ENCODE measurements at regions not wholly inside any gene's neighbourhood (a gene's known extent, or its start where the extent isn't known, plus 50 kb on each side); places are given as distances from the start of the nearest gene placed in this dataset.
"Not testable (repeated sequence)": the region's sequence is repeated elsewhere in the genome, so short reads cannot be mapped to it uniquely, and the experiment has no call there.

DNA sequence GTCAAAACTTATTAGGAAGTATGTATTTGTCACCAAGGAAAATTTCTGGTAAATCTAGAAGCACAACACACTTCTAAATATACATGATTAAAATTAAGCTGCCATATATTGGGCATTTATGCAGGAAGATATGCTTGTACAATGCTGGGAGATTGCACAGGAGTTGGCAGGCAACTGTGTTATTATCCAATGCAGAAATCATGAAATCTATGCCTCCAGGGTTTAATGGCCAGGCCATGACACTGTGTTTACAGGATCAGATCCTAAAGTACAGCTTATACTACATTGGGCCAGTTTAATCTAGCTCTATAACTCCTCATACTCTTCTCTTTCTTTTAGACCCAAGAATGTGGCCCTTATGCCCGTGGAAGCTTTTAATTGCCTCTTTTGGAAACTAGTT is 391.4 kb upstream of the DPH6 start:
- no peak for DNase-seq

DNA sequence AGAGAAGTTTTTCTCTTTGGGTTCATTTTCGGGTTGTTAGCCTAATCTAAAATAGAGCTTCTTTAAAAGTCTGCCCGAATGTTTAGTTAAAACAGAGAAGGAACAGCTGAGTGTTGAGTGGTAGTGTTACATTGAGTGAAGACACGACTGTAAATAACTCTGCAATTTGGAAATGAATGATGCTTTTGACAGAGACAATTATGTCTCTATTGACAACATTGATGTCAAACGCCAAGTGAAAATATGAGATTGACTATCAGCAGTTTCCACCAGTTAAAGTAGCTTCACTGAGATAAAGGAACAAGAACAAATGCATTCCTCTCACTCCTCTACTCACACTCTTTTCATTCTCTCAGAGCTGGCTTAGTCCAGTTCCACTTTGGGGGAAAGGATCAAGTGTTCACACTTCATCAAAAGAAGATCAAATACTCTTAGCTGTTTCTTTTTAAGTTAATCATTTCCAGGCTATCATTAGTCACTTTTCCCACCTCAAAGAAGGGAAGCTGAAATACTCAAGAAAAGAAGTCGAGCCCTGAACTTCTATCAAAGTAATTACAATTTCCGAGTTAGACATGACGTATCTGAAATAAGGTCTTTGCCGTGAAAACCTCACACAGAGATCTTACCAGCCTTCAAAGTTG is 399.1 kb upstream of the DPH6 start:
- no peak for DNase-seq

DNA sequence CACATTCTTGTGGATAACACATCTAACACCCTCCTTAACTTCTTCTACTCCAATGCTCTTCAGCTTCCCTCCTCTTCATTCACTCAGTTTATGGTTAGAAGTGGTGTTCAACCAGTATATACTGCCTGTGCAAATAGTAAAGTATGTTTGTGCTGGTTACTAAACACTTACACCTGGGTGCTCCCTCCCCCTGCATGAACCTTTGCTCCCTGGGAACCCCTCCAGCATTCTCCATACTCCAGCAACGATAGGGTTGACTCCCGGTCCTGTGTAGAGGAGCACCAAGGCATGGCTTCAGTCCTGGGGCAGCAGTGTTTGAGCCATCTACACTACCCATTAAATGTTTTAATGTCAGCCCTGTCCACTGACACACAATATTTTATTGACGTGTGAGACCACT is 407.5 kb upstream of the DPH6 start:
- DNase-seq: no peak

DNA sequence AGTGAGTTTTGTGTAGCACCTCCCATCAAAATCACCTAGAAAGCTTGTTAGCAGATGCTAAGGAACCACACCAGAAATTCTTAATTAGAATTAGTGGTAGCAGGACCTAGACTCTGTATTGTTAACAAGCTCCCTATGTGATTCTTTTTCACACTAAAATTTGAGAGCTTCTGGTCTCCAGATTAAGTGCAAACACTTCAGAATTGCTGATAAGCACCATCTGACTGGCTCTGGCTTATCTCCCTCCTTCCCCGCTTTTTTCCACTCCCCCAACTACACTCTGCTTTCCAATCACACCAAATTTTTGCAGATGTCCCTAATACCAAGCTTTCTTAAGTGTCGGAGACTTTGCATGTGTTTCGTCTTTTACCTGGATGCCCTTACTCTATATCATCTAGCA is 410.1 kb upstream of the DPH6 start:
- no peak for DNase-seq

DNA sequence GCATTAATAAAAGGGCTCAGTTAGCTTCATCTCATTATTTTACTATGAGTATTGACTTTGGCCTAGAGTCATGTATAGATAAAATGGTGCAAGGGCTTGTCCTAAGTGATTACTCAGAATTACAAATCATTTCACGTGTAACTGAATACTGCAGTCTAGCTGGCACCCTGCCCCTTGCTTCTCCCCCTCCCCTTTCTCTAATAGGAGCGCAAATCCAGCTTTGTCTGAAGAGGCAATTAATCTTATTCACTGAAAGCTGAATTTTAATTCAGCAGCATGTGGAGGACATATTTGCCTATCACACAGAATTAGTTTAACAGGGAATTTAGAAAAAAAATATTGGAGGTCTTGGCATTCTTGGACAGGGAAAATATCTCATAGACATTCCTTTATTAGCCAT is 412.1 kb upstream of the DPH6 start:
- peak; percentile 79 for DNase-seq

DNA sequence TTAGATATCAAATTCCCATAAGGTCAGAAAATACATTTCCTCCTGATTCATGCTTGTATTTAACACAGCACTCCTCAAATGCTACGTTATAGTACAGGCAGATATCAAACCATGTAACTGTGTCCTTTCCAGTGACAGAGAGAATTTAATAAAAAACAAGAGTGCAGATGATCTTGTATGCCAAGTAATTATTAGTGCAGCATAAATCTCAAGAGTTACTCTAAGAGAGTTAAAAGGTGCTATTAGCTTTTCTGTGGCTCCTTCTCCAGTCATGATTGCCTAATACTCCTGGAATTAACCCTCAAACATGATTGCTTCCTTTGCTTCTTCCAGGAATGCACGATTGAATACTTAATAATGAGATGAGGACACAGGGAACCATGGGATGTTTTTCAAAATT is 413.0 kb upstream of the DPH6 start:
- no peak for DNase-seq

DNA sequence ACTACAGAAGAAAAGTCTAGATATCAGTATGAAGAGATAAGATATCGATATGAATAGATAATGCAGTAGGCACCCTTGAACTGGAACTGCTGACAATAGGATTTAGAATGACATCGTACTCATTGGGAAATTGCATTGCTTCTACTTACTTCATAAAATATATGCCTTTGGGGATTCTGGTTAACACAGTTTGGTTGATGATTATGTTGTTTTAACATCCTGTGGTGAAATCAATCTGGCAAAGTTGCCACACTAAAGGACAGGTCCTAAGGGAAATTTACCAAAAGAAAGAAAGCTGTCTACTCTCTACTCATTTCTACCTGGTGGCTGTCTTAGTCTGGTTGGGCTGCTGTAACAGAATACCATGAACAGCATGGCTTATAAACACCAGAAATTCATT is 417.4 kb upstream of the DPH6 start:
- no peak for DNase-seq

DNA sequence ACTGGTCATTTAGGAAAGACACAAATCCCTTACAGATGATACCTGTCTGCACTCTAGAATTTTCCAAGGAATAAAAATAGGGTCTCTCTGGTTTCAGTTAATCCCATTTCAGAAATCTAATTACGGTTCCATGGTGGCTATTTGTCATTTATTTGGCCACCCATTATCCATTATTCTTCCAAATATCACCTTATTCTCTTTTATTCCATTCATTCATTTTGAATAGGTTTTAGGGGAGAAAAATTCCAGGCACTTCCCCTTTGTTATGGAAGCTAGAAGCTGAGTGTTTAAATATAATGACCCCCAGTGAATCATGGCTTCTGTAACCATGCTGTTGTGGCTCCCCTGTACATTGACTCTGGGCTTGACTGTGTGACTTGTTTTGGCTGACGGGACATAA is 420.8 kb upstream of the DPH6 start:
- DNase-seq: no peak

DNA sequence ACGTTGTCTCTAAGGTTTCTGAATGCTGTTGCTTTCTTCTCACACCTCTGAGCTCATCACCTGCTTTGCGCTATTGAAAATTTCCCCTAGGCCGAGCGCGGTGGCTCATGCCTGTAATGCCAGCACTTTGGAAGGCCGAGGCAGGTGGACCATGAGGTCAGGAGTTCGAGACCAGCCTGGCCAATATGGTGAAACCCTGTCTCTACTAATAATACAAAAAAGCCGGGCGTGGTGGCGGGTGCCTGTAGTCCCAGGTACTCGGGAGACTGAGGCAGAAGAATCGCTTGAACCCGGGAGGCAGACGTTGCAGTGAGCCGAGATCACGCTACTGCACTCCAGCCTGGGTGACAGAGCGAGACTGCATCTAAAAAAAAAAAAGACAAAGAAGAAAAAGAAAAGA is 422.0 kb upstream of the DPH6 start:
- not testable (repeated sequence) for DNase-seq

DNA sequence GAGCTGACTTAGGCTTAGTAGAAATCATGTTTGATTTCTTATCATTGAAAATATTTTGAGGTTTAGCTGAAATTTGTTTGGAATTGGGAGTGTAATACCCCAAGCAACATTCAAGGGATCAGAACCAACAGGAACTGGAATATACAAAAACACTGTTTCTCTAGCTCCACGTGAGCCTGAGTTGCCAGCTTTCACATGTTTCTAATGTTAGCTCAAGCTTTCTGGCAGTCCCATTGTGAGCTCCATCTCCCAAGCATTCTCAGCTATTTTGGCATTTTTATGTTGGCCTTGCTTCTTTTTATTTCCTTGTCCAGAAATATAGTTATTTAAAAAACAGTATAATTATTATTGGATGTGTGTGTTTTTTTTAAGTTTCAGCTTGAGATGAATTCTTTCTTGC is 427.1 kb upstream of the DPH6 start:
- no peak for DNase-seq

DNA sequence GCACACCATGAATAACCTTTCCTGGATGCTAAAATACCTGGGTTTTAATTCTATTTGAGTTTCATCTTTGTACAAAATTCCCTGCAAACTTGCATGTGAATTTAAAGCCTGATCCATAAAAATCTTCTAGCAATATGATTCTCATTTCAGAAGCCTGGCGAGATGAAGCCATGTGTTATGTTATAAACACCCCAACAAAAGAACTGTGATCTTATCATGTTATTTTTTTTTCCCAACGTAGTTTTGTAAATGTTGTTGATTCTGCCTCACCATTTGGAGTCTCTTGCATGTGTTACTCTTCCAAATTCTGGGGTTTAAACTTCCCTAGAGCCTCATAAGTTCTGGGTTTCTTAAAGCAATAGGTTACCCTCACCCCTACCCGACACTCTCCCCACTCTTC is 428.1 kb upstream of the DPH6 start:
- no peak for DNase-seq

DNA sequence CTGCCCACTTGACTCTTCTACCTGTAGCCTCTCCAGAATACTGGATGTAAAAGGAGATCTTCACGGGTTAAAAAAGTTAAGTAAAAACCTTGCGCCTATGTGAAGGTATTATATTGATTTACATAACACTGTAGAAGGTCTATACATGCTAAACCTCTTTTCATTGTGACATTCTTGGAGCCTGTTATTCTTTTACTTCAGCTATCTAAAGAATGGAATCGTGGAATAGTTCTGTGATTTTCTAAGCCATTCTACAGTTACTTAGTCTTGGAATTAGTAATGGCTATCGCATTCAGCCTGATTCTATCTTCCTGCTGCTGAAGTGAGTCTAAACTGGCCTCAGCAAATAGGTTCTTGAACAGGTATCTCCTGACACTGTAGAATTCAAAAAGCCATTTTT is 430.0 kb upstream of the DPH6 start:
- DNase-seq: no peak

DNA sequence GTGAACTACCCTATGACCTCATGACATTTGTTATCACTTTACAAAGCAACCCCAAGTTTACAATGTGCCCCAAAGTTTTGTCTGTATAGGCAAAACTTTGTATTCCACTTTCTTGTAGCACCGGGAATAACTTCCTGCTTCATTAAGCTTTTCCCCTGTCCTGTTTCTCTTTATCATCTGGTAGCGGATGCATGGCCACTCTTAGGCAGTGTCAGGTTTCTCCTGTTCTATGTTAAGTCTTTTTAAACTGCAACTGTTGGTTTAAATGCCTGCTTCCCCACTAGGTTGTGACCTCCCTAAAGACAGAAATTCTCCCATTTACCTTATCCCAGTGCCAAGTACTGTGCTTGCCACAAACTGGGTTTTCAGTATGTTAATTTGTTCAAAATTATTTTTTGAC is 433.6 kb upstream of the DPH6 start:
- DNase-seq: no peak

DNA sequence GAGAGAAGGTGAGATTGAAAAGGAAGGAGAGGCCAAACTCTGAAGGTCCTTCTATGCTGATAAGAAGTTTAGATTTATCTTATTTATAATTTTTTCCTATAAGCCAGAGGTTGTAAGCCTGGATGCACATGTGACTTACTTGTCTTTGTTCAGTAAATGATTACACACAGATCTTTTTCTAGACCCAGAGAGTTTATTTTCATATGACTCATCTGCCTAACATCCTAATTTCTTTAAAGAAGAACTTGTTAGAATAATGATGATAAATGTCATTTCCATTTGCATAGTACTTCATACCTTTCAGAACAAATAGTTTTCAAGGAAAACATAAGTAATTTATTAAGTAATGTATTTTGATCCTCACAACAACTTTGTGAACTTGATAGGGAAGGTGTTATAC is 434.8 kb upstream of the DPH6 start:
- no peak for DNase-seq

DNA sequence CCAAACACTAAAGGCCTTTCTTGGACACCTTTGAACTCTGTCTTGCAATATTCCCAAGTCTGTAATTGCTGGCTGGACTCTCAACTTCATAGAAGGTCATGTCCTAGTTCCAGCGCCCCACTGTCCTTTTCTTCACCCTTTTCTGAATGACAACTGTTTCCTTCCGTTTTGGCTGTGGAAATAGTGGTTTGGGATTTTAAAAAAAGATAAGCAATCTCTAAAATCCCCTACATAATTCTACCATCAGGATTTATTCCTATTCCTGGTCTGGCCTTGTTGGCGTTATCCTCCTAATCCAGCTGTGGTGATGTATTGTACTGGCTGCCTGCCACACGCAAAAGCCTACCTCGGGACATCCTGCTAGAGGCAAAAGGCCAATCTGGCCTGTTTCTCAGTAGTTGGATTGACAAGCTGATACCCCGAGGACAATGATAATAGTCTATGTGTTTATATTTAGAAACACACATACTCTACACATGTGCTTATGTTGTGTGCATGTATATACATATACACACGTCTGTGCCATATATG is 440.3 kb upstream of the DPH6 start:
- no peak for DNase-seq

DNA sequence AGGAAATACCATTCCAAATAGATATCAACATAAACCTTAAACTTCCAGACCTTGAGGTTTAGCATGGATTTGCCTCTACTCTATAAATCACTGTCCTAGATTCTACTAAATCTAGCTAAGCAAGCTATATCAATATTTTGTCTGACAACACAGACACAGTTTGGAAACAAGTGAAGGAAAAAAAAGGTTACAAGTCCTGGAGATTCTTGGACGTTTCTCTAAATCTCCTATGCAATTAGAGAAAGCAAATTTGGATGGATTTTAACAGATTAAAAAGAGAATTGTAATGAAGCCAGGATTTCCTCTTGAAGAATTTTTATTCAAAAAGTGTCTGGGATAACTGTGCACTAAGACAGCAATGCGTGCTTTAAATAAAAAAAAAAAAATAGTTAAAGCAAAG is 441.1 kb upstream of the DPH6 start:
- DNase-seq: no peak

DNA sequence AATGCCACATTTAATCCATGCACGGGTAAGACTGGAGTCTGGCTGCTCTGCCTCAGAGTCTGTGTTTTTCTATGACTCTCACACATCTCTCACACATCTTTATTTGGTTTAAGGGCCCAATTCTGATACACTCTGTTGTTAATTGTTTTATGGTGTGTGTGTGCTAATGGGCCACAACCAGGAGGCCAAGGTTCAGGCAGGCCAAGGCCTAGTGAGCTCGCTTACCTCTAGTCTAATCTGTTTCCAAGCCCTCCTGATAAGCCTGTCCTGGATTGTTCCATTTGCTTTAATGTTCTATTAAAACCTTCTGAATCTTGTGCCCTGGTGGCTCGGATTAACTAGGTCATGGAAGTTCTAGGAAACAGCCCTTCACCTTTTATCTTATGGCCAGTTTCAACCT is 445.4 kb upstream of the DPH6 start:
- DNase-seq: no peak

DNA sequence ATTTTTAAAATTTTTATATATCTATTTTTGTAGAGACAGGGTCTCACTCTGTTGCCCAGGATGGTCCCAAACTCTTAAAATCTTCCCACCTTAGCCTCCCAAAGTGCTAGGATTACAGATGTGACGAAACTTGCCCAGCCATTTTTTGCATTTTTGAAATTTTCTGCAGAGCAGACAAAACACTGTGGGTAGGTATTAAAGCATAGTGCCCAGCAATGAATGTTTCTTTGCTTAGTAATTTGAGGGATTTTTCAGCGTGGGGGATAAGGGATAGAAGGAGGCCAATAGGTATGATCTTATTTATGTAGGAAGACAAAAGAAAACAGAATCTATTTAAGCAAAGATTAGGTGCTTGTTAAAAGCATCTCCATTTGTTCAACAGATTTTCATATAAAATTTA is 446.8 kb upstream of the DPH6 start:
- DNase-seq: no peak

DNA sequence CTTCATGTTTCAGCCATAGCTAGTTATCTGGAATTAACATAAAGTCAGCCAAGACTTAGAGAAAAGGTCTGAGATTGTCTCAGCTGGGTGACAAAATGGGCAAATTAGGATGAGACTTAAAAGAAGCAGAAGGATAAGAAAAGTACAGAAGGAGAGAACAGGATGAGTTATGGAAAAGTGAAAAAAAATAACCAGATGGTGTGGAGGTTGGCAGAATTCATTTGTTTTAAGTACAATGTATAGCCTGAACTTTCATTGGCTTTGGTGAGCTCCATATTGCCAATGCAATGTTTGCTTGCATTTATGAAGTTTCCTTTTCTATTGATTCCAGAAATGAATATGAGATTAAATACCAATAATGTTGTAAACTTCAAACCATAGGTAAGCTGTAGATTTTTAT is 447.2 kb upstream of the DPH6 start:
- DNase-seq: no peak

DNA sequence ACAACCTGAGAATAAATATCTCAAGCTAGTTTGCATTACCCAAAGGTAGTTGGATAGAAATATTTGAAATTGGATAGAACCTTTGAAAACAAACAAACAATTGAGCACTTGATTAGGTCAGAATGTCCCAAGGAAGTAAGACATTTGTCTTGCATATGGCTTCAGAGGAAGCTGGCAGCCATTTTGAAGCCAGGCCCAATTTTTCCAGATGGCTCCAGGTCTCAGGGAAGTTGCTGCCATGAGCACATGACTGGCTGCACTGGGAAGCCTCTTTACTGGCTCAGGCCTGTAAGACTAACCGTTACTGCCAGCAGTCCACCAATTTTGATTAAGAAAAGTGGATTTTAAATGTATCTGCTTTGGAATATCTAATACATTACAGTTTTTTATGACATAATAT is 448.9 kb upstream of the DPH6 start:
- DNase-seq: no peak

DNA sequence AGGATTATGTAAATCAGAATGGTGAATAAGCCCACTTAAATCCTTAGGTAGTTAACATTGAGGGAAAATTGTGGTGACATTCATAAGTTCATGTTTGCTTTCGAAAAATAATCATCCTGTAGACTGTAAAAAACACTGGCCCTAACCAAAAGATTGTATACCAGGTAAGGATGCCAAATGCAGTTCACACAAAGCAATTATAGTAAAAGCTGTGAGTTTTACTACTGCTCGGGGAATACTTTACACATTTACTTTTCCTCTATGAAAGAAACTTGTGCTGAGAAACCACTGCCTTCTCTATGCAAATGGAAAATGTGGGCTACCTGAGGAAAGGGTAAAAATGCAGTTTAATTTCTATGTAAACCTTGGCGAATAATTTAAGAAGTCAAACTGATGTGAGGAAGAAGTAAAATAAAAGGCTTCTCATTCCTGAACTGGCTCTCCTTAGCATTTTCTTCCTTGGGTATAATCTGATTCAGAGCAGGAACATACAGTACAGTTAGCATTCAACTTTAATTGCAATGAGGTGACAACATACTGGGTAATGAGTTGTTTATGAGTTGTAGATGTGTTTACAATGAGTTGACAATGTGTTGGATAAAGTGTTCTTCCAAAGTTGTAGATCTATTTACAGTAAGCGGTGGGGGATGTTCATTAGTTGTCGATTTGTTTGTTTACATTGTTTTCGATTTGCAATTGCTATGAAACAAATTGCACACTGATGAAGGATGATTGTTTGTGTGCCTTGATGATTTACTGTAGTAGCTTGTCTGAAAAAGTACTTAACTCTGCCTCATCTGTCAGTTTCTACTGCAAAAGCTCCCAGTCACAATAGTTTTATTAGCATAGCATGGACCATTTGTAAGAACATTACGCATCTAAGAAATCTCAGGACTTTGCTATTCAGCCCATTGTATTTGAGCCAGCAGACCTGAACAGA is 453.0 kb upstream of the DPH6 start:
- DNase-seq: no peak

DNA sequence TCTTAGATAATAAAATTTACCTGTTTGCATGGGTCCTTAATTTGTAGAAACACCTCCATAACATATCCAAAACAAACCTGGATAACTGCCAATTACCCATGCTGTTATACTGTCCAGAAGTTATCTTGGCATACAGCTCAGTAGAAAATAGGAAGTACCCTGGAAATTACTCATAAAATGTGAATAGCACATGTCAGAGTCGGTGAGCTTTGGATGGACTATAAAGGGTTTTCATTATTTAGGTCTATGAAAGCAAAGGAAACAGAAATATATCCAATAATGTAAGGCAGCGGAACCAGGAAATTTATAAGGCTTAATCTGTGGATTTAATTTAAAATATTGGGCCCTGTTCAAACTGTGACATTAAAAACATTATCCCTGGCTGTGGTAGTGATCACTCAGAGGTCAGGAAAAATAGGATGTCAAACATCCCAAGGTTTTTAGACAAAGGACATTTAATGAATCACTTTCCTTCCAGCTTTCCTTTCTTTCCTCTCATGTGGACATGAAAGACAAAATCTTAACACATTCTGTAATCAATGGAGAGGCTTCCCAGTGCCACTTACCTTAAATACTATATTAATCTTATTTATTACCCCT is 459.0 kb upstream of the DPH6 start:
- no peak for DNase-seq

DNA sequence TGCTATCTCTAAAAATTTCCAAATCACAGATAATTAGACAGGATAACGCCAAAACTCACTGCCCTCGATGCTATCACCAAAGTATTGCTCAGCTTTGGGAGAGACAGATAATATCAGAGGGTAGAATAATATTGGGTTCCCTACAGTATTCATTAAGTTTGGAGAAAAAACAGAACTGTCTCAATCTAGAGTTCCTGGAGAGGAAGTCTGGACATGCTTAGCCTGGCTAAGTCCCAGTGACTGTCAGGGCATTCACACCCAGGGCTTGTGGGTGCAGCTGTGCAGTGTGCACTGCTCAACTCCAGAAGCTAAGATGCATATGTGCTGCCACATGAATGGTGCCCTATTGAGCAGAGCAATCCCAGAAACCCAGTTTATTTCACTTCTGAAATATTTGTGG is 459.6 kb upstream of the DPH6 start:
- no peak for DNase-seq

DNA sequence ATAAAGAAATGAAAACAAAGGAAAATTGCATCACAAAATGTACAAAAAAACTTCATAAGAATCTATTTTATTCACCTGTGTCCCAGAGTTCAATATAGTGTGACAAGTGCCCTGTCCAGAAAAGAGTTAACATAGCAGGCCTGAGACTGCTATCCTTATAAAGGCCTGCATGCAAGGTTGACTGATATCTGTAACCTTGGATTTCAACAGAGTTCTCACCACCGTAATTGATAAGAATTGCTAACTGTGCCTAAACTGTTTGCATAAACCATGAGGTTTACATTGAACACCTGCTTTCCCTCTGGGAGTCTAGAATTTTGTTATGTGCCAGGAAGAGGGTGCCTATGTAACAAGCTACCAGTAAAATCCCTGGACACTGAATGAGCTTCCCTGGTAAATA is 461.7 kb upstream of the DPH6 start:
- no peak for DNase-seq

All from NCI-H1694 treated with DMSO at 0.1 percent for 48 hours (cell line).